SW480 (cell line): ENCODE measurements at regions not wholly inside any gene's neighbourhood (a gene's known extent, or its start where the extent isn't known, plus 50 kb on each side); places are given as distances from the start of the nearest gene placed in this dataset.

Experiments used
- DNase-seq: peaks from one replicate; pipeline ENCODE4 v3.0.0-alpha.2; 2016; ENCODE audit warnings: low spot score

GRCh38 chr11:70627219-70627618, 228.9 kb downstream of the CTTN start:
- no peak for DNase-seq

GRCh38 chr11:70628176-70628854, 230.0 kb downstream of the CTTN start:
- DNase-seq, result no peak

DNA sequence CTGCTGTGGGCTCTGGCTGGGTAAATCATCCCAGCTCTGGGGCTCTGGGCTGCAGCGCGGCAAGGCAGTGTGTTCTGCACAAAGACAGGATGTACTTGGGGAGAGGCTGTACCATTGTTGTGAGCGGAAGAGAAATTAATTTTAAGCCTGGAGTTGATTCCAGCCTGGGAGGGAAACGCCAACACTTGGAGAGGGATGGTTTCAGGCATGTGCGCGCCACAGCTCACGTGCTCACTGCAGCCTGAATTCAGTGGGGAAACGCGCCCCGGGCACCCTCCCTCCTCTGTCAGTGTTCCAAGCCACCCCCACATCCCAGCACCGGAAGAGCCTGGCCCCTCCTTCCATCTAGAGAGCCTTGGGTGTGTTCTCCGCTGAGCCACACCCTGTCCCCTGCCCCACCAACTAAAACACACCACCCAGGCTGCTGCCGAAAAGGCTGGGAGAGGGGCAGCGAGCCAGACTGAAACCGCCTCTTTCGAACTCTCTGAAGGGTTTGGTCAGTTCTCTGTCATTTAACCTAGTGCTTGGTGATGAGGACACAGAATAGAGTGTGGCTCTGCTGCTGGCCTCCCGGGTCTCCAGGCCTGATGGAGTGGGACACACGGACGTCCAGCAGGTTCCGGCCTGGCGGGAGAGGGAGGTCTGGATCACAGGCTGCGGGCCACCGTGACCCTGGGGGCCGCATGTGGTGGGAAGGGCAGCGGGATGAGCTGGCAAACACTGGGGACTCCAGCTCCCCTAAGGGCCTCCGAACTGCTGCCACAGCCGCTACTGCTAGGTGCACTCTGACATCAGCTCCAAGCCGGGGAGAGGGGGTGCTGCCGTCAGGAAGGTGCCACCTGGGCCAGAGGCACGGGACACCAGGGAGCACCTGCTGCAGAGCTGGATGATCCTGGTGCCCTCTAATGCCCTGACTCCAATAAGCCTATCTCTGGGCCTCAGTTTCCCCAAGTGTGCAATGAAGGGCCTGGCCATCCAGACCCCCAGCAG, 230.8 kb downstream of the CTTN start:
- DNase-seq, result peak; percentile 88

DNA sequence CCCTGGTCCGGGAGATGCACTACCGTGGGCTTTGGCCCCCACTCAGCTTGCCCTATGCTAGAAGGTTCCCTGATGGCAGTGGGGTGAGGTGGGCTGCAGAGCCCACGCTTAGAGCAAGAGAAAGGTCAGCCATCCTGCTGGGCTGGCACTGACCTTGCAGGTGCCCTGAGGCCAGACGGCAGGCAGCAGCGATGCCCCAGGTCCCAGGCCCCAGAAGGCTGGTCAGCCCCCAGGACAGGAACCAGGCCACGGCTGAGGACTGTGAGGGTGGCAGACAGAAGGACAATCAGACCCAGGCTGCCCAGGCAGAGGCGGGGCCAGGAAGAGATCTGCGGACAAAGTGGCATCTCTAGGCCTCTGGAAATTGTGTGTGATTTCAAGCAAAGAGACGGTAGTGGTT, 231.7 kb downstream of the CTTN start:
- no peak for DNase-seq

DNA sequence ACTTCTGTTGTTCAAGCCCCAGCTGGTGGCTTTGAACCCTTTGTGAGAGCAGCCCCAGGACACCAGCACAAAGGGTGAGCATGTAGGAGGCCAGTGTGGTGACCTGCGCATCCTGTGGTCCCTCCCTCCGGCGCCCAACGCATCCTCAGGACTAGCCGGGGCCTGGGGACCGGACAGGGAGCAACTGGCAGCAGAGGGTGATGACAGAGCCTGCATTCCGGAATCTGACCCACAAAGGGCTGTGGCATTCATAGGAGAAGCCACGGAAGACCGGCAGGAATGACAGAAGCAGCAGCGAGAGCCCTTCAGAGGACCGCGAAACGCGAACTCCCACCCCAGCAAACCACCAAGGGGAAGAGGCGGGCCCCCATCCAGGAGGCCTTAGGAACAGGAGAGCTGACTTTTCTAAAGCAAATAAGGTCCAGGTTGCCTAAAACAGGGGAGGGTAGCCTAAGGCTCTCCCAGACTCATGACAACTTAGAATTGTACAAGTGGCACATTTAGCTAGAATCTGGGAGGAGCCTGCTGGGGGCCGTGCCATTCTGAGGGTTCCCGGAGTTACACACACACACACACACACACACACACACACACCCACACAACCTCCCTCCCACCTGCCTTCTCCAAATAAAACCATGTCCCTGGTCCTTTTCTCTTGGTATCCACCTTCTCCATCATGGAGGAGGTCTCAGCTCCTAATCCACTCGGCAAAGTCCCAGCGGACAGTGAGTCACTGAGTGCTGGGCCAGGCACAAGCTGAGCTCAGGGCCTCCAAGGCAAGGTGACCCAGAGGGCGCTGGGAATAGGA, 232.7 kb downstream of the CTTN start:
- peak; percentile 78 for DNase-seq

DNA sequence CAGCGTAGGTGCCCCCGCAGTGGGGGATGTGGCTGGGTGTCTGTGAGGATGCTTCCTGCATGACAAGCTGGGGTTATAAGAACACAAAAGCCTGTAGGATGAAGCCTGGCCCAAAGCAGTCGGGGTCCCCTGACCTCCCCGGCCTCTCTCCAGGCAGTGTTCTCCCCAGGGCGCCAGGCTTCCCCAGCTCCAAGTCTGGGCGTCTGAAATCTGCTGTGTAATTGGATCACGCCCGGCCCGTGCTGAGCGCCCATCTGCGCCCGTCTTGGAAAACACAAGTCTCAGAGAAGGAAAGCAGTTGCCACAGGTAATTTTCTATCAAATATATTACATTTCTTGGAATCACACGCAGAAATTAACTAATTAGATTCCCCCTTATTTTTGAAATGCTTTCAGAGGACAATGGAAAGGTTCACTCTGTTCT, 233.3 kb downstream of the CTTN start:
- no peak for DNase-seq

DNA sequence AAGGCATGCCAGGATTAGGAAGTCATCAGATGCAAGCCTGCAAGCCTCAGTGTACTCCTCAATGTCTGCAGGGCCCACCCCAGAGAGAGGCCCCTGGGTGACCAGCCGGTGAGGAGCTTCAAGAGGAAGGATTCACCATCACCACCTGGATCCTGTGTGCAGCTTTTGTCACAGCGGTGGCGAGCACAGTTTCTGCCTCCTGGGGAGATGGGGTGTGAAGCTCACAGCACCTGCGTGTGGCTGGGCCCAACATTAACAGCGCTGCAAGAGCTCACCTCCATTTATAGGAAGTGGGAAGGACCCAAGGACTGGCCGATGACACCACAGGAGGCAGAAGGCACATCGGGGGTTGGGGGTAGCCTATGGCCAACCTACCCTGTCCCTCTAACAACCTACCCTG, 235.3 kb downstream of the CTTN start:
- DNase-seq, result no peak

- no peak for DNase-seq
Observed at GRCh38 chr11:70636659-70637058, 238.3 kb downstream of the CTTN start.

- DNase-seq, result no peak
Observed at GRCh38 chr11:70637186-70637800, 239.0 kb downstream of the CTTN start.

DNA sequence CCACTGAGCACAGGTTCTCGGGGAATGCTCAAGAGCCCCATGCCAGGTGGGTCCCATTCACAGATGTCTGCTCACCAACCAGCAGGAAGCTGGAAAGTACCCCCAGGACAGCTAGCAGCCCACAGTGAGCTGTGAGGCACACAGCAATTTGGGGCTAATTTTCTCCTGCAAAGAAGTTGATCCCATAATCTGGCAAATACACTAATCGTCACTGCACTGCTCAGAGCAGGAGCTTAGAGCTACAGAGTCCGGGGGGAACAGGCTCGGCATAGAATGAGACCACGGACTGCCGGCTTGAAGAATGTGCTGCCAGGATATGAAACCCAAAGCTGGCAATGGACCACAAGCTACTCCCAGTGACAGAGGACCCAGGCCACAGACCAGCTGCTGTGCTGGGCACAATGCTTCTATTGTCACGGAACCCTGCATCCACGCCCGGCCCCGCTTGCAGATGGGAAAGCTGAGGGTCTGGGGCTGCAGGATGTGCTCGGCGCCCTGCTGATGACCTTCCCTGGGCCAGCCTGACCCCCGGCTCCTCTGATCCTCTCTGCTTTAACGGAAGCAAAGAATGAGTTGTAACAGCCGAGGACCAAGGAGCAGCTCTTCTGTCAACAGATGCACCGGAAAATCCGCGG, 239.7 kb downstream of the CTTN start:
- peak; percentile 74 for DNase-seq

GRCh38 chr11:70640408-70640807, 242.1 kb downstream of the CTTN start:
- DNase-seq, result no peak

GRCh38 chr11:70641369-70641768, 243.0 kb downstream of the CTTN start:
- DNase-seq, result no peak

DNA sequence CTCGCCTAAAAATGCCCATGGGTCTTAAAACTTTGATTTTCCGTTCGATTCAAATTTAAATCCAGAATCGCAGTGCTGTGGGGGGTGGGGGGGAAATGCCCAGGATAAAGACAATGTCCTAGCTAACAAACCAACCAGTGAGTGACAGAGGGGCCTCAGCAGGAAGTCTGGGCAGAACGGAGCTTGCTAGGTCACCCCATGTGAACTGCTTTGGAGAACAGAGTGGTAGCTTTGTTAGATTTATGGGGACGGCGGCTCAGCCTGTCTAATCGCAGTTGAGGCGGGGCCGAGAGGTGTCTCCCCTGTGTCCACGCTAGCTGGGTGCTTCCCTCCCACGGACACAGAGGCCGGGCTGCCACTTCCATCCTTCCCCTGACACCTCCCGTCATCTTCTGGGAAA, 243.9 kb downstream of the CTTN start:
- DNase-seq, result no peak

GRCh38 chr11:70643642-70644041, 245.3 kb downstream of the CTTN start:
- no peak for DNase-seq

DNA sequence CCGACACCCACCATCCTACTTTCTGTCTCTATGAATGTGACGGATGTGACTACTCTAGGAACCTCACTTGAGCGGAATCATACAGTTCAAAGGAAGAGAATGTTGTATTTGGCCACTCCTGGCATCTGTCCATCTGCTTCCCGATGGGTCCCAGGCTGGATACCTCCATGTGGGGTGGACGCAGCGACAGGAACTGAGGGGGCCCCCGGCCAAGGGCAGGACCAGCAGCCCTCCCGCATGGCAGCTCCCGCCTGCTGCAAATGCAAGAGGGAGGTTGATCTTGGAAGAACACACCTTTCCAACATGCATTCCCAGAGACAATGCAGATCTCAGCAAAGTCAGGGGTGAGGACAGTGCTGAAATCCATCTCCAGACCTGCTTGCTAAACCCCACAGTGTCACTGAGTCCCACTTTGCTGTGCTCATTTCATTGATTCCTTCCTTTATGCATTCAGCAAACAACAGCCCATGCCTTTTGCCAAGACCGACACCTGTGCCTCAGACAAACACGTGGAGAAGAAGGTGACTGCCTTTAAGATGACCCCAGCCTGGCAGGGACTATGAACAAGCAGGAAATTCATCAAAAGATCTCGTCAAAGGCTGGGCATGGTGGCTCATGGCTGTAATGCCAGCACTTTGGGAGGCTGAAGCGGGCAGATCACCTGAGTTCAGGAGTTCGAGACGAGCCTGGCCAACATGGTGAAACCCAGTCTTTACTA, 246.2 kb downstream of the CTTN start:
- no peak for DNase-seq

- DNase-seq, result no peak
Observed at GRCh38 chr11:70645537-70645936, 247.2 kb downstream of the CTTN start.

DNA sequence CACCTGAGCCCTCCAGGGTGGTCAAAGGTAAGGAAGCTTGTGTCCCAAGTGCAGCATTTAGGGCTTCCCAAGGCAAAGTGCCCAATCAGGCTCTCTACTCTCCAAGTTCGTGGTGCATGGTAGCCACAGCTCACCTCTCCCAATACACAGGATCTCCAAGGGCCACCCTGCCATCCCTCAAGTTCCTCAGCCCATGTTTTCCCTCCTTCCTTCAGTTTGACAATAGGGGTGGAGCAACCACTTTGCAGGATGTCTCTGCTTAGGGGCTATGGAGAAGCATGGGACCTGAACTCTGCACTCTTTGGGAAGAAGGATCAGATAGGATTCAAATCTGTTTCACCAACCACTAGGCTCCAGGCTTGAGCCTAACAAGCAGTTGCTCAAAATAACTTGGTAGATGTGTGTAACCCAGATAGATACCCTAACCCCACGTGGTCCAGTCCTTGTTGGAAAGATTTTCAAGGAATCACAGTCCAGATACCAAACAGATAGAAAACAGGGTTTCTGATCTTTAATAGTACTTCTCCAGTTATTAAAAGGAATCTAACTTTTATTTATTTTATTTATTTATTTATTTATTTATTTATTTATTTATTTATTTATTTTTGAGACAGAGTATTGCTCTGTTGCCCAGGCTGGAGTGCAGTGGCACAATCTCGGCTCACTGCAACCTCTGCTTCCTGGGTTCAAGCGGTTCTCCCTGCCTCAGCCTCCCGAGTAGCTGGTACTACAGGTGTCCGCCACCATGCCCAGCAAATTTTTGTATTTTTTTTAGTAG, 248.1 kb downstream of the CTTN start:
- no peak for DNase-seq

- DNase-seq, result no peak
Observed at GRCh38 chr11:70647188-70648166, 249.1 kb downstream of the CTTN start.
